H9 (cell line): ENCODE measurements at regions not wholly inside any gene's neighbourhood (a gene's known extent, or its start where the extent isn't known, plus 50 kb on each side); places are given as distances from the start of the nearest gene placed in this dataset.

Experiments
- DNase-seq: peaks from one replicate; pipeline ENCODE4 v3.0.0-alpha.2; 2017
- H2AFZ ChIP-seq: one replicate; pipeline ENCODE4 v1.6.1; 2013; ENCODE audit warnings: mild to moderate bottlenecking, low read length, control low read depth, moderate library complexity
- H2AK5ac ChIP-seq: 2 replicates; pipeline ENCODE4 v1.6.1; 2013; ENCODE audit warnings: low read length, control low read depth, mixed read lengths; ENCODE audit not compliant: insufficient read length
- H2BK120ac ChIP-seq: one replicate; pipeline ENCODE4 v1.6.1; 2013; ENCODE audit warnings: low read depth, mild to moderate bottlenecking, low read length, control low read depth, inconsistent platforms; ENCODE audit not compliant: poor library complexity, severe bottlenecking
- H2BK12ac ChIP-seq: 2 replicates; pipeline ENCODE4 v1.6.1; 2013; ENCODE audit warnings: low read length, control low read depth, mixed read lengths, low read depth; ENCODE audit not compliant: insufficient read length
- H2BK15ac ChIP-seq: 2 replicates; pipeline ENCODE4 v1.6.1; 2013; ENCODE audit warnings: low read depth, low read length, control low read depth
- H2BK20ac ChIP-seq: one replicate; pipeline ENCODE4 v1.6.1; 2013; ENCODE audit warnings: low read depth, mild to moderate bottlenecking, low read length, control low read depth, inconsistent platforms; ENCODE audit not compliant: poor library complexity, severe bottlenecking
- H2BK5ac ChIP-seq: 2 replicates; pipeline ENCODE4 v1.6.1; 2013; ENCODE audit warnings: low read length, control low read depth, mixed read lengths; ENCODE audit not compliant: insufficient read length
- H3K14ac ChIP-seq: 2 replicates; pipeline ENCODE4 v1.6.1; 2013; ENCODE audit warnings: low read length, control low read depth; ENCODE audit not compliant: insufficient read depth
- H3K18ac ChIP-seq: 2 replicates; pipeline ENCODE4 v1.6.1; 2013; ENCODE audit warnings: low read depth, mild to moderate bottlenecking, mixed read lengths, low read length, control low read depth; ENCODE audit not compliant: insufficient read length
- H3K23ac ChIP-seq: 2 replicates; pipeline ENCODE4 v1.6.1; 2013; ENCODE audit warnings: low read length, control low read depth, mixed read lengths, low read depth; ENCODE audit not compliant: insufficient read length
- H3K23me2 ChIP-seq: 2 replicates; pipeline ENCODE4 v1.6.1; 2013; ENCODE audit warnings: low read depth, mild to moderate bottlenecking, mixed read lengths, low read length, control low read depth; ENCODE audit not compliant: insufficient read length, poor library complexity, severe bottlenecking
- H3K27ac ChIP-seq: 2 replicates; pipeline ENCODE4 v1.5.1; 2013; ENCODE audit warnings: low read length, control low read depth, mixed read lengths, low read depth; ENCODE audit not compliant: insufficient read length
- H3K27me3 ChIP-seq: 2 replicates; pipeline ENCODE4 v1.6.1; 2013; ENCODE audit warnings: low read length, control low read depth, inconsistent platforms; ENCODE audit not compliant: insufficient read depth
- H3K4ac ChIP-seq: 2 replicates; pipeline ENCODE4 v1.6.1; 2013; ENCODE audit warnings: low read depth, mild to moderate bottlenecking, control low read depth, inconsistent platforms, low read length, moderate library complexity
- H3K4me1 ChIP-seq: 2 replicates; pipeline ENCODE4 v1.6.1; 2013; ENCODE audit warnings: low read length, control low read depth, inconsistent platforms; ENCODE audit not compliant: insufficient read depth
- H3K4me2 ChIP-seq: 2 replicates; pipeline ENCODE4 v1.6.1; 2013; ENCODE audit warnings: low read length, control low read depth, mixed read lengths; ENCODE audit not compliant: insufficient read length, insufficient read depth
- H3K56ac ChIP-seq: 2 replicates; pipeline ENCODE4 v1.6.1; 2013; ENCODE audit warnings: low read depth, mild to moderate bottlenecking, mixed read lengths, low read length, control low read depth; ENCODE audit not compliant: insufficient read length
- H3K79me1 ChIP-seq: 2 replicates; pipeline ENCODE4 v1.6.1; 2013; ENCODE audit warnings: low read depth, mild to moderate bottlenecking, moderate library complexity, low read length, control low read depth, inconsistent platforms; ENCODE audit not compliant: insufficient read depth, poor library complexity, severe bottlenecking
- H3K79me2 ChIP-seq: 2 replicates; pipeline ENCODE4 v1.6.1; 2013; ENCODE audit warnings: low read length, control low read depth, inconsistent platforms; ENCODE audit not compliant: insufficient read depth
- H3K9ac ChIP-seq: 2 replicates; pipeline ENCODE4 v1.6.1; 2013; ENCODE audit warnings: low read length, control low read depth, mixed read lengths; ENCODE audit not compliant: insufficient read length; ENCODE audit errors: extremely low read depth
- H3K9me3 ChIP-seq: one replicate; pipeline ENCODE4 v1.6.1; 2013; ENCODE audit warnings: low read depth, low read length, inconsistent platforms; ENCODE audit not compliant: control insufficient read depth
- H3T11ph ChIP-seq: one replicate; pipeline ENCODE4 v1.6.1; 2013; ENCODE audit warnings: mild to moderate bottlenecking, low read length, control low read depth, inconsistent platforms
- H4K20me1 ChIP-seq: one replicate; pipeline ENCODE4 v1.6.1; 2013; ENCODE audit not compliant: control insufficient read depth, insufficient read length, insufficient read depth
- H4K5ac ChIP-seq: 2 replicates; pipeline ENCODE4 v1.6.1; 2013; ENCODE audit warnings: low read depth, mild to moderate bottlenecking, mixed read lengths, low read length, control low read depth; ENCODE audit not compliant: insufficient read length
- H4K8ac ChIP-seq: replicated peaks from 2 replicates; pipeline ENCODE4 v1.6.1; 2013; ENCODE audit warnings: low read length, control low read depth, mixed read lengths, low read depth; ENCODE audit not compliant: insufficient read length
- H4K91ac ChIP-seq: 2 replicates; pipeline ENCODE4 v1.6.1; 2013; ENCODE audit warnings: low read depth, mild to moderate bottlenecking, moderate library complexity, mixed read lengths, low read length, control low read depth; ENCODE audit not compliant: insufficient read length
- H3K27ac Mint-ChIP-seq, 3 experiments: 2 replicates in 2 of 3; 3 replicates in 1 of 3; pipeline ENCODE4 v1.8.0; 2020 to 2021; ENCODE audit warnings: mixed read lengths in 3 of 3, mild to moderate bottlenecking in 1 of 3, moderate library complexity in 1 of 3
- H3K27me3 Mint-ChIP-seq: 2 replicates; pipeline ENCODE4 v1.8.0; 2021; ENCODE audit warnings: low read depth, mild to moderate bottlenecking, moderate library complexity, mixed read lengths
- H3K36me3 Mint-ChIP-seq, 3 experiments: 2 replicates in 2 of 3; 3 replicates in 1 of 3; pipeline ENCODE4 v1.8.0; 2020 to 2021; ENCODE audit warnings: low read depth in 3 of 3, mixed read lengths in 3 of 3; ENCODE audit not compliant: insufficient read depth in 1 of 3
- H3K4me1 Mint-ChIP-seq, 2 experiments: 2 replicates each; pipeline ENCODE4 v1.8.0; 2020; ENCODE audit warnings: mixed read lengths in 2 of 2
- H3K4me3 Mint-ChIP-seq, 2 experiments: 2 replicates in 1 of 2; 3 replicates in 1 of 2; pipeline ENCODE4 v1.8.0; 2020 to 2021; ENCODE audit warnings: mild to moderate bottlenecking in 2 of 2, mixed read lengths in 2 of 2, moderate library complexity in 1 of 2
- H3K9me3 Mint-ChIP-seq, 2 experiments: 2 replicates in 1 of 2; 3 replicates in 1 of 2; pipeline ENCODE4 v1.8.0; 2020; ENCODE audit warnings: mild to moderate bottlenecking in 2 of 2, mixed read lengths in 2 of 2, moderate library complexity in 1 of 2
- WGBS: extraction: QIAGEN DNeasy Blood & Tissue Kit; methylation state at CpG from one replicate; pipeline ENCODE4 v1.1.7; 2013; ENCODE audit warnings: missing lambda C conversion rate, low lambda C conversion rate, mixed read lengths; ENCODE audit not compliant: insufficient read length; ENCODE audit errors: extremely low coverage; 5-methylcytosine and 5-hydroxymethylcytosine counted together
- TF ChIP-seq, protein P1 (sequence below): fragments of 200-600 bp; sonication (generic); conservative IDR thresholded peaks from 3 replicates; pipeline ENCODE4 v1.8.0; 2021; ENCODE audit warnings: antibody characterized with exemption, mild to moderate bottlenecking

DNA sequence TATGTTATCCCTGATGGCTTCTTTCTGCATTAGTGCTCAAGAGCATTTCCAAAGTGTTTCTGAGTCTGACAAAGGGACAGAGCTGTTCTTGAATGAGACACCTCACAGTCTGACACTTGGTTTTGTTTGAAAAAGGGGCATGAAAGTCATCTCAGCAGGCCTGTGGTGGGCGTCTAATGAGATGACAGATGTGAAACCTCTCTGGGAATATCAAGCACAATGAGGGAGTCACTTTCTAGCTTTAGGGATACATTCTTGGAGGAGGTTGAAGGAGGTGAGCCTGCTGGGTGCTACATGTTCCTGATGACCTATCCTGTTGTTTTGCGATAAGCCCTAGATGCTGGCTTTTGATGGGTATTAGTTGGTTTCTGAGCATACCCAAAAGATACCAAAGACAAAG lies 290.5 kb downstream of the NUAK1 start:
- no CpG with 5 or more reads among the region's 2 CpGs for WGBS
- Histone ChIP-seq H2AFZ (no peak overlapping the region), H4K5ac (no peak overlapping the region), H4K20me1 (no peaks in the 10 kb centered on the region), H3K27ac (no peak overlapping the region), H2BK20ac (no peak overlapping the region), H3K14ac (no peak overlapping the region), H2AK5ac (no peak overlapping the region), H3K4ac (no peak overlapping the region), H3K27me3 (no peaks in the 10 kb centered on the region), H3K79me2 (no peaks in the 10 kb centered on the region), H3K56ac (no peak overlapping the region), H4K91ac (no peak overlapping the region), H2BK15ac (no peak overlapping the region), H3K23me2 (no peaks in the 10 kb centered on the region), H3K9me3 (no peaks in the 10 kb centered on the region), H2BK5ac (no peak overlapping the region), H3K18ac (no peak overlapping the region), H3K23ac (no peak overlapping the region), H2BK12ac (no peak overlapping the region), H3T11ph (no peak overlapping the region), H3K4me1 (no peaks in the 10 kb centered on the region), H2BK120ac (no peak overlapping the region), H4K8ac (no peak overlapping the region), H3K9ac (no peak overlapping the region), H3K4me2 (no peak overlapping the region), H3K79me1 (no peaks in the 10 kb centered on the region)
- H3K36me3 Mint-ChIP-seq, result peaks cover 0 to 7% (median 3%) of the 10 kb centered on the region in 3 experiments; a peak in 4 of 7 replicates
- H3K9me3 Mint-ChIP-seq, result peaks cover 5 to 7% of the 10 kb centered on the region in 2 experiments
- H3K4me1 Mint-ChIP-seq, result 0 out of 4 replicates have a peak, but pooled peaks cover 0 to 2% of the 10 kb centered on the region in 2 experiments
- TF ChIP-seq, protein P1, sequence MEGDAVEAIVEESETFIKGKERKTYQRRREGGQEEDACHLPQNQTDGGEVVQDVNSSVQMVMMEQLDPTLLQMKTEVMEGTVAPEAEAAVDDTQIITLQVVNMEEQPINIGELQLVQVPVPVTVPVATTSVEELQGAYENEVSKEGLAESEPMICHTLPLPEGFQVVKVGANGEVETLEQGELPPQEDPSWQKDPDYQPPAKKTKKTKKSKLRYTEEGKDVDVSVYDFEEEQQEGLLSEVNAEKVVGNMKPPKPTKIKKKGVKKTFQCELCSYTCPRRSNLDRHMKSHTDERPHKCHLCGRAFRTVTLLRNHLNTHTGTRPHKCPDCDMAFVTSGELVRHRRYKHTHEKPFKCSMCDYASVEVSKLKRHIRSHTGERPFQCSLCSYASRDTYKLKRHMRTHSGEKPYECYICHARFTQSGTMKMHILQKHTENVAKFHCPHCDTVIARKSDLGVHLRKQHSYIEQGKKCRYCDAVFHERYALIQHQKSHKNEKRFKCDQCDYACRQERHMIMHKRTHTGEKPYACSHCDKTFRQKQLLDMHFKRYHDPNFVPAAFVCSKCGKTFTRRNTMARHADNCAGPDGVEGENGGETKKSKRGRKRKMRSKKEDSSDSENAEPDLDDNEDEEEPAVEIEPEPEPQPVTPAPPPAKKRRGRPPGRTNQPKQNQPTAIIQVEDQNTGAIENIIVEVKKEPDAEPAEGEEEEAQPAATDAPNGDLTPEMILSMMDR, result no peak
- DNase-seq, result no peak
- no peaks in the 10 kb centered on the region; the same call in 1 of the 2 replicates for H3K27me3 Mint-ChIP-seq
- H3K27ac Mint-ChIP-seq, result no peak overlapping the region
- H3K4me3 Mint-ChIP-seq, result no peak overlapping the region
